Lung (tissue), 11 donors: ENCODE measurements at regions not wholly inside any gene's neighbourhood (a gene's known extent, or its start where the extent isn't known, plus 50 kb on each side); places are given as distances from the start of the nearest gene placed in this dataset.

Experiments used
- ATAC-seq: fragments of 200-7000 bp; cut with Tn5 transposase; one replicate; pipeline ENCODE4 v1.9.1; 2020; ENCODE audit warnings: moderate number of reproducible peaks; ENCODE audit not compliant: insufficient read depth, low FRiP score
- DNase-seq, 3 donors: peaks; one replicate each; pipeline ENCODE4 v3.0.0-alpha.2; 2013 to 2017
- H3K27ac ChIP-seq, 2 donors: one replicate each; pipeline ENCODE4 v1.5.1; 2013; ENCODE audit warnings: mild to moderate bottlenecking in 2 of 2, moderate library complexity in 2 of 2, control low read depth in 1 of 2, inconsistent platforms in 1 of 2, low read depth in 1 of 2, low read length in 1 of 2
- H3K27me3 ChIP-seq, 3 donors: one replicate each; pipeline ENCODE4 v1.5.1; 2013; ENCODE audit warnings: low read length in 2 of 3; ENCODE audit not compliant: control insufficient read depth in 3 of 3, insufficient read depth in 3 of 3
- H3K36me3 ChIP-seq, 4 donors: one replicate each; pipeline ENCODE4 v1.5.1; 2013; ENCODE audit warnings: low read length in 4 of 4, mild to moderate bottlenecking in 1 of 4, moderate library complexity in 1 of 4; ENCODE audit not compliant: control insufficient read depth in 4 of 4, insufficient read depth in 4 of 4
- H3K4me1 ChIP-seq, 5 donors: one replicate each; pipeline ENCODE4 v1.5.1; 2013; ENCODE audit warnings: low read length in 5 of 5, mild to moderate bottlenecking in 2 of 5, moderate library complexity in 1 of 5; ENCODE audit not compliant: control insufficient read depth in 5 of 5, insufficient read depth in 5 of 5
- H3K4me3 ChIP-seq: one replicate; pipeline ENCODE4 v1.5.1; 2013; ENCODE audit warnings: mild to moderate bottlenecking, control low read depth, moderate library complexity
- H3K9ac ChIP-seq, 2 donors: one replicate each; pipeline ENCODE4 v1.5.1; 2013; ENCODE audit warnings: low read length in 2 of 2, control low read depth in 1 of 2; ENCODE audit not compliant: insufficient read depth in 1 of 2
- H3K9me3 ChIP-seq, 4 donors: one replicate each; pipeline ENCODE4 v1.5.1; 2013; ENCODE audit warnings: low read length in 3 of 4, mild to moderate bottlenecking in 1 of 4, moderate library complexity in 1 of 4; ENCODE audit not compliant: control insufficient read depth in 4 of 4, insufficient read depth in 3 of 4
- WGBS, 2 donors: extraction: QIAGEN DNeasy Blood & Tissue Kit; methylation state at CpG; one replicate each; pipeline ENCODE4 v1.1.7; 2013; 5-methylcytosine and 5-hydroxymethylcytosine counted together
- TF ChIP-seq, protein P1 (sequence below): IDR thresholded peaks from 2 replicates; pipeline ENCODE4 v1.5.1; 2012; ENCODE audit warnings: mild to moderate bottlenecking; ENCODE audit errors: control extremely low read depth, extremely low read depth
- donor health status: control.
- donor health status: control.
- donor health status: Bipolar disorder and iron deficiency.
- donor health status: healthy.
- donor health status: DM: yes; HTN: yes; CAD: no.

DNA sequence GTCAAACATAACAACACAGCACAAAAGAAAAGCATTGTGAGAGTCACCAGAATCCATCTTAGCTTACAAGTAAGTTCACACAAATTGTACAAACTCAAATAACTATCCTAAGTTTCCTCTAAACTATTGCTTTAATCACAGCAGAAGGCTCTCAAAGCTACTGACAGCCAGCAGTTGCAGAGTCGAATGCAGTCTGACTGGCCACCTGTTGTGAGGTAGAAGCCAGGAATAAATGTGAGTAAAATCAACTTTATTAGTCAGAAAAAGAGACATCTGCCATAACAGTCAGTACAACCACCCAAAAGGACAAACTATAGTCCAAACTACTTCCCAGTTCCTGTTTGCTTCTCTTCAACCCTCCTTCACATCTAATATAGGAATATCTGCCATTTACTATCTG is 231.7 kb upstream of the USP15 start:
- Histone ChIP-seq H3K4me1 (no peaks in the 10 kb centered on the region), H3K9ac (no peak overlapping the region), H3K4me3 (no peak overlapping the region), H3K27ac (no peak overlapping the region), H3K36me3 (no peaks in the 10 kb centered on the region), H3K9me3 (no peaks in the 10 kb centered on the region), H3K27me3 (no peaks in the 10 kb centered on the region)
- DNase-seq (no peak), ATAC-seq (no peak)
- TF ChIP-seq, protein P1, sequence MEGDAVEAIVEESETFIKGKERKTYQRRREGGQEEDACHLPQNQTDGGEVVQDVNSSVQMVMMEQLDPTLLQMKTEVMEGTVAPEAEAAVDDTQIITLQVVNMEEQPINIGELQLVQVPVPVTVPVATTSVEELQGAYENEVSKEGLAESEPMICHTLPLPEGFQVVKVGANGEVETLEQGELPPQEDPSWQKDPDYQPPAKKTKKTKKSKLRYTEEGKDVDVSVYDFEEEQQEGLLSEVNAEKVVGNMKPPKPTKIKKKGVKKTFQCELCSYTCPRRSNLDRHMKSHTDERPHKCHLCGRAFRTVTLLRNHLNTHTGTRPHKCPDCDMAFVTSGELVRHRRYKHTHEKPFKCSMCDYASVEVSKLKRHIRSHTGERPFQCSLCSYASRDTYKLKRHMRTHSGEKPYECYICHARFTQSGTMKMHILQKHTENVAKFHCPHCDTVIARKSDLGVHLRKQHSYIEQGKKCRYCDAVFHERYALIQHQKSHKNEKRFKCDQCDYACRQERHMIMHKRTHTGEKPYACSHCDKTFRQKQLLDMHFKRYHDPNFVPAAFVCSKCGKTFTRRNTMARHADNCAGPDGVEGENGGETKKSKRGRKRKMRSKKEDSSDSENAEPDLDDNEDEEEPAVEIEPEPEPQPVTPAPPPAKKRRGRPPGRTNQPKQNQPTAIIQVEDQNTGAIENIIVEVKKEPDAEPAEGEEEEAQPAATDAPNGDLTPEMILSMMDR = no peak
- 83 to 88% methylated on average over 1 of the region's 1 CpG for WGBS, 2 donors

DNA sequence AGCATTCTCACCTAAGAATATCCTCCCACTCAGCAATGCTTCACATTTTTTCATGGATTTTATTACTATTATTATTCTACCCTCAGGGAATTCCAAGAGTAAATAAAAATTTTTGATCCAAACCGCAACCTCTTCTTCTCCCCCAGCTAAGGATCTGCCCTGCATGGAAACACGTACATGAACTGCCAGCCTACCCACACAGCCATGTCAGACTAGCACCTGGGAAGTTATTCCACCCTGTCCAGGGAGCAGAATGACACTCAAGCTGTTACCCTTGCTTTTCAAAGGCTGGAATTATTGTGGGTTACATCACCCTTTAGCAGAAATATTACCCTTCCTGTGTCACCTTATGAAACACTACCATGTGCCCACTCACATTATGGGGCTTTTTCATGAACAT is 227.3 kb upstream of the USP15 start:
- no peak overlapping the region for H3K4me3 ChIP-seq
- DNase-seq = no peak
- H3K9me3 ChIP-seq = no peaks in the 10 kb centered on the region
- no peak for ATAC-seq
- H3K9ac ChIP-seq = no peak overlapping the region
- 80 to 94% methylated on average over 2 of the region's 2 CpGs for WGBS, 2 donors
- H3K4me1 ChIP-seq = no peaks in the 10 kb centered on the region
- no peak overlapping the region for H3K27ac ChIP-seq
- no peaks in the 10 kb centered on the region for H3K36me3 ChIP-seq
- TF ChIP-seq, protein P1 = no peak
- no peaks in the 10 kb centered on the region for H3K27me3 ChIP-seq

- Histone ChIP-seq H3K4me1 (no peaks in the 10 kb centered on the region), H3K27ac (no peak overlapping the region), H3K9me3 (peaks cover 0 to 4% (median under 1%) of the 10 kb centered on the region in 4 donors), H3K9ac (no peak overlapping the region), H3K4me3 (no peak overlapping the region), H3K27me3 (no peaks in the 10 kb centered on the region), H3K36me3 (no peaks in the 10 kb centered on the region)
- TF ChIP-seq, protein P1 = no peak
- WGBS, 2 donors = 82 to 84% methylated on average over 5 of the region's 5 CpGs
- ATAC-seq (no peak), DNase-seq (no peak)
Measured at GRCh38 chr12:62044450-62045135, 215.6 kb upstream of the USP15 start.

GRCh38 chr12:62045211-62045610 is 215.0 kb upstream of the USP15 start:
- Histone ChIP-seq H3K4me3 (no peak overlapping the region), H3K4me1 (no peaks in the 10 kb centered on the region), H3K36me3 (no peaks in the 10 kb centered on the region), H3K27me3 (no peaks in the 10 kb centered on the region), H3K9me3 (no peaks in the 10 kb centered on the region), H3K9ac (no peak overlapping the region), H3K27ac (no peak overlapping the region)
- no peak for DNase-seq
- TF ChIP-seq, protein P1 = no peak
- 78 to 84% methylated on average over 2 of the region's 2 CpGs for WGBS, 2 donors
- no peak for ATAC-seq
